ENCODE measurements at regions not wholly inside any gene's neighbourhood (a gene's known extent, or its start where the extent isn't known, plus 50 kb on each side); places are given as distances from the start of the nearest gene placed in this dataset.
A peak's percentile ranks its signal among the peaks of the same experiment; 100 is the strongest.

- H3K27me3 ChIP-seq (ENCODE audit: insufficient read depth, low read length) = peaks cover 19% of the 10 kb centered on the region; the same call in 1 of the 2 replicates
- H3K27ac ChIP-seq (ENCODE audit: low read depth, low read length) = no peak overlapping the region
- H2AFZ ChIP-seq (ENCODE audit: low read length, unreplicated experiment) = no peak overlapping the region
- no peaks in the 10 kb centered on the region for H3K36me3 ChIP-seq (ENCODE audit: insufficient read depth, low read length)
- H3K79me2 ChIP-seq (ENCODE audit: control insufficient read depth, insufficient read depth, low read length, unreplicated experiment) = no peaks in the 10 kb centered on the region
- no peak overlapping the region for H3K4me3 ChIP-seq (ENCODE audit: low read depth, low read length)
- peaks cover 8% of the 10 kb centered on the region for H3K4me1 ChIP-seq (ENCODE audit: control insufficient read depth, insufficient read depth, low read length, unreplicated experiment)
These were observed 61.1 kb upstream of the C1QTNF7 start for GRCh38 chr4:15366721-15367120.

GRCh38 chr4:15368856-15369255 is 59.0 kb upstream of the C1QTNF7 start:
- no peak overlapping the region for H2AFZ ChIP-seq (ENCODE audit: low read length, unreplicated experiment)
- peaks cover 8% of the 10 kb centered on the region; the same call in 1 of the 2 replicates for H3K27me3 ChIP-seq (ENCODE audit: insufficient read depth, low read length)
- H3K27ac ChIP-seq (ENCODE audit: low read depth, low read length) = no peak overlapping the region
- H3K4me3 ChIP-seq (ENCODE audit: low read depth, low read length) = no peak overlapping the region
- no peaks in the 10 kb centered on the region for H3K79me2 ChIP-seq (ENCODE audit: control insufficient read depth, insufficient read depth, low read length, unreplicated experiment)
- H3K36me3 ChIP-seq (ENCODE audit: insufficient read depth, low read length) = no peaks in the 10 kb centered on the region
- peaks cover 11% of the 10 kb centered on the region for H3K4me1 ChIP-seq (ENCODE audit: control insufficient read depth, insufficient read depth, low read length, unreplicated experiment)

- Histone ChIP-seq H3K36me3 (ENCODE audit: insufficient read depth, low read length) (no peaks in the 10 kb centered on the region), H3K4me3 (ENCODE audit: low read depth, low read length) (no peak overlapping the region), H3K79me2 (ENCODE audit: control insufficient read depth, insufficient read depth, low read length, unreplicated experiment) (no peaks in the 10 kb centered on the region), H3K27me3 (ENCODE audit: insufficient read depth, low read length) (no peaks in the 10 kb centered on the region), H3K4me1 (ENCODE audit: control insufficient read depth, insufficient read depth, low read length, unreplicated experiment) (peaks cover 19% of the 10 kb centered on the region), H2AFZ (ENCODE audit: low read length, unreplicated experiment) (no peak overlapping the region), H3K27ac (ENCODE audit: low read depth, low read length) (no peak overlapping the region)
These were observed 57.5 kb upstream of the C1QTNF7 start for GRCh38 chr4:15370296-15370695.

GRCh38 chr4:15373363-15373762 is 54.5 kb upstream of the C1QTNF7 start:
- peaks cover 50% of the 10 kb centered on the region for H3K4me1 ChIP-seq (ENCODE audit: control insufficient read depth, insufficient read depth, low read length, unreplicated experiment)
- no peaks in the 10 kb centered on the region for H3K27me3 ChIP-seq (ENCODE audit: insufficient read depth, low read length)
- no peak overlapping the region for H2AFZ ChIP-seq (ENCODE audit: low read length, unreplicated experiment)
- no peak overlapping the region for H3K4me3 ChIP-seq (ENCODE audit: low read depth, low read length)
- H3K36me3 ChIP-seq (ENCODE audit: insufficient read depth, low read length) = no peaks in the 10 kb centered on the region
- no peak overlapping the region for H3K27ac ChIP-seq (ENCODE audit: low read depth, low read length)
- no peaks in the 10 kb centered on the region for H3K79me2 ChIP-seq (ENCODE audit: control insufficient read depth, insufficient read depth, low read length, unreplicated experiment)

GRCh38 chr4:15374656-15375055 is 53.2 kb upstream of the C1QTNF7 start:
- no peaks in the 10 kb centered on the region for H3K79me2 ChIP-seq (ENCODE audit: control insufficient read depth, insufficient read depth, low read length, unreplicated experiment)
- H3K27me3 ChIP-seq (ENCODE audit: insufficient read depth, low read length) = no peaks in the 10 kb centered on the region
- peak overlapping the region; percentile 11; the same call in 1 of the 2 replicates for H3K27ac ChIP-seq (ENCODE audit: low read depth, low read length)
- peak overlapping the region; percentile 80 for H3K4me3 ChIP-seq (ENCODE audit: low read depth, low read length)
- H3K36me3 ChIP-seq (ENCODE audit: insufficient read depth, low read length) = no peaks in the 10 kb centered on the region
- H2AFZ ChIP-seq (ENCODE audit: low read length, unreplicated experiment) = peak overlapping the region; percentile 93
- peaks cover 46% of the 10 kb centered on the region for H3K4me1 ChIP-seq (ENCODE audit: control insufficient read depth, insufficient read depth, low read length, unreplicated experiment)

DNA sequence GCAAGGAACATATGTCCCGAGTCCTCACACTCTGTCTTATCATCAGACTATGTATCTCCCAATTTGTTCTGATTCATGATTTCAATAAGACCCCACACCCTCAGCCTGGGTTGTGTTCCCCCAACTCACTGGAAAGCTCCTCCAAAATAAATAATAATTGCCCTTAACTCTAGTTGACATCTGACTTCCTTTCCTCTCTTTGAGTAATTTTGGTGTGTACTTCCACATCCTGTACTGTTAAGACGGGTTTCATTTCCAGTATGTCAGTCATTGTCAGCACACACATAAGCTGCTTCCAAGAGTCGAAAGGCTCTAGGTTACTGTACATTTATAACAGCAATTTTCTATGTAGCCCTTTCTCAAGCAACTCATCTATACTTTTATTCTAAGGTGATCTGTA is 52.2 kb upstream of the C1QTNF7 start:
- Histone ChIP-seq H3K36me3 (ENCODE audit: insufficient read depth, low read length) (no peaks in the 10 kb centered on the region), H3K79me2 (ENCODE audit: control insufficient read depth, insufficient read depth, low read length, unreplicated experiment) (no peaks in the 10 kb centered on the region), H3K4me3 (ENCODE audit: low read depth, low read length) (peak overlapping the region; percentile 80), H3K27ac (ENCODE audit: low read depth, low read length) (no peak overlapping the region), H2AFZ (ENCODE audit: low read length, unreplicated experiment) (peak overlapping the region; percentile 93), H3K4me1 (ENCODE audit: control insufficient read depth, insufficient read depth, low read length, unreplicated experiment) (peaks cover 46% of the 10 kb centered on the region), H3K27me3 (ENCODE audit: insufficient read depth, low read length) (no peaks in the 10 kb centered on the region)

- Histone ChIP-seq H3K27me3 (ENCODE audit: insufficient read depth, low read length) (no peaks in the 10 kb centered on the region), H3K4me3 (ENCODE audit: low read depth, low read length) (peak overlapping the region; percentile 80; the same call in 1 of the 2 replicates), H3K27ac (ENCODE audit: low read depth, low read length) (peak overlapping the region; percentile 11; the same call in 1 of the 2 replicates), H3K4me1 (ENCODE audit: control insufficient read depth, insufficient read depth, low read length, unreplicated experiment) (peaks cover 46% of the 10 kb centered on the region), H3K79me2 (ENCODE audit: control insufficient read depth, insufficient read depth, low read length, unreplicated experiment) (no peaks in the 10 kb centered on the region), H3K36me3 (ENCODE audit: insufficient read depth, low read length) (no peaks in the 10 kb centered on the region), H2AFZ (ENCODE audit: low read length, unreplicated experiment) (no peak overlapping the region)
These were observed 51.7 kb upstream of the C1QTNF7 start for GRCh38 chr4:15376145-15376544.

- no peaks in the 10 kb centered on the region for H3K27me3 ChIP-seq (ENCODE audit: insufficient read depth, low read length)
- H3K27ac ChIP-seq (ENCODE audit: low read depth, low read length) = peak overlapping the region; percentile 11; the same call in 1 of the 2 replicates
- peaks cover 46% of the 10 kb centered on the region for H3K4me1 ChIP-seq (ENCODE audit: control insufficient read depth, insufficient read depth, low read length, unreplicated experiment)
- H3K36me3 ChIP-seq (ENCODE audit: insufficient read depth, low read length) = no peaks in the 10 kb centered on the region
- 0 out of 2 replicates have a peak overlapping the region, but pooled peaks have one; percentile 80 for H3K4me3 ChIP-seq (ENCODE audit: low read depth, low read length)
- no peak overlapping the region for H2AFZ ChIP-seq (ENCODE audit: low read length, unreplicated experiment)
- no peaks in the 10 kb centered on the region for H3K79me2 ChIP-seq (ENCODE audit: control insufficient read depth, insufficient read depth, low read length, unreplicated experiment)
These were observed 51.2 kb upstream of the C1QTNF7 start for GRCh38 chr4:15376594-15376993.
